AG04450 (cell line): ENCODE measurements at regions not wholly inside any gene's neighbourhood (a gene's known extent, or its start where the extent isn't known, plus 50 kb on each side); places are given as distances from the start of the nearest gene placed in this dataset.
"Not testable (repeated sequence)": the region's sequence is repeated elsewhere in the genome, so short reads cannot be mapped to it uniquely, and the experiment has no call there.

Experiments used
- CTCF ChIA-PET: fragments of 300-600, 350-600 bp; formaldehyde crosslinking; extraction: SDS; loops from one replicate; lab custom pipeline; 2022; ENCODE audit warnings: antibody characterized with exemption, inconsistent platforms; lab: Charles Lee
- POLR2A ChIA-PET: fragments of 350-600 bp; formaldehyde crosslinking; extraction: SDS; loops from one replicate; lab custom pipeline; 2021; ENCODE audit warnings: antibody characterized with exemption, inconsistent platforms; lab: Yijun Ruan, JAX
- DNase-seq: peaks from one replicate; pipeline ENCODE4 v3.0.0-alpha.2; 2011; ENCODE audit warnings: low read depth, low spot score
- H3K27ac ChIP-seq: one replicate; pipeline ENCODE4 v1.5.1; 2012; ENCODE audit warnings: low read depth, low read length, control low read depth
- H3K27me3 ChIP-seq: one replicate; pipeline ENCODE4 v1.6.0; 2012; ENCODE audit warnings: low read length; ENCODE audit not compliant: control insufficient read depth, insufficient read depth
- H3K4me3 ChIP-seq: 2 replicates; pipeline ENCODE4 v1.5.1; 2011; ENCODE audit warnings: mild to moderate bottlenecking, low read depth, low read length, control low read depth
- H3K9me3 ChIP-seq: 2 replicates; pipeline ENCODE4 v1.5.1; 2012; ENCODE audit warnings: low read length; ENCODE audit not compliant: control insufficient read depth, insufficient read depth
- CTCF ChIP-seq: IDR thresholded peaks from 2 replicates; pipeline ENCODE4 v1.5.1; 2011; ENCODE audit warnings: low read depth, low read length, control low read depth, inconsistent platforms

DNA sequence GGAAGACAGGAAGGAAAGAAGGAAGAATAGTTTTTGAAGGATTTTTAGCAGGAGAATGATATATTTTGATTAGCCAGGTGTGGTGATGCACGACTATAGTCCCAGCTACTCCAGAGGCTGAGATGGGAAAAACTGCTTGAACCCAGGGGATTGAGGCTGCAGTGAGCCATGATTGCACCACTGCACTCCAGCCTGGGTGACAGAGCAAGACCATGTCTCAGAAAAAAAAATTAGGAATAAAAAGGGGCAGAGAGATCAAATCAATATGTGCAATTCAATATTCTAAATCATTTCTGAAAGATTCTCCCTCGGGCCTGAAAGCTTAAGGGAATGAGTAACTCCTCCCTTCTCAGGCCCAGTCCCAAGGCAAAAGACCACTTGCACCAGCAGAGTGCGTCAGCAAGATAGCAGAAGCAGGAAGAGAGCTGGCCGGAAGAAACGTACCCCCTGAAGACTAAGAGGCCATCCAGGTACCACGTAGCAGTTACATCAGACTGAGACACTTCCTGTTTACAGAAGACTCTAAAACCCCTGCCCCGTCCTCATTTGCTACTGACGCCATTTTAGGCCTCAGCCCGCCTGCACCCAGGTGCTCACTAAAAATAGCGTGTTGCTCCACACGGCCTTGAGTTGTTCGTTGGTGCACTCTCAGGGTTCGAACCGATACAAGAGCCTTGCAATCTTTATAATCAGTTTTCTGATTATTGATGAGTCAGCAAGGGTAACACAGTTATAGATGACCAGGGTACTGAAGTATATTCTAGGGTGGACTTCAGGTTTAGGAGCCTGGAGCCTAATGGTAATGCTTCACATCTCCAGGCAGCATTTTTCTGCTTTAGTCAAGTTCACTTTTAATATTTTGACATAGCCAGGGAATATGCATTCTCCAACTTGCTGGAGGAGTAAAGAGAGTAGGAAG, 57.7 kb upstream of the CSRP2 start:
- no peak for TF ChIP-seq CTCF
- CTCF ChIA-PET, result interaction anchor here (1.5 kb wide), 1 partner anchor 74 kb away, joined by 6 read pairs; no protein-coding TSS in a partner anchor
- Histone ChIP-seq H3K27me3 (no peaks in the 10 kb centered on the region), H3K27ac (no peak overlapping the region), H3K9me3 (no peaks in the 10 kb centered on the region), H3K4me3 (no peak overlapping the region)
- no peak for DNase-seq
- POLR2A ChIA-PET, result interaction anchor here (0.6 kb wide), 1 partner anchor 9 kb away, joined by 5 read pairs; no protein-coding TSS in a partner anchor

GRCh38 chr12:76933392-76933791, 54.6 kb upstream of the CSRP2 start:
- POLR2A ChIA-PET, H3K27ac ChIP-seq, H3K4me3 ChIP-seq, H3K9me3 ChIP-seq, CTCF ChIA-PET, H3K27me3 ChIP-seq, DNase-seq: not testable (repeated sequence)

- Histone ChIP-seq H3K4me3 (no peak overlapping the region), H3K27ac (no peak overlapping the region), H3K9me3 (no peaks in the 10 kb centered on the region), H3K27me3 (peaks cover 4% of the 10 kb centered on the region)
- TF ChIP-seq CTCF, result no peak
- ChIA-PET POLR2A (no interaction called here), CTCF (interaction anchor here (1.5 to 2.3 kb wide), 2 partner anchors 81 to 308 kb away, joined by 6 to 7 read pairs; no protein-coding TSS in a partner anchor)
- no peak for DNase-seq
These were observed 50.7 kb upstream of the CSRP2 start for GRCh38 chr12:76929499-76929898.
